Neural crest cell (in vitro differentiated cells): ENCODE measurements at regions not wholly inside any gene's neighbourhood (a gene's known extent, or its start where the extent isn't known, plus 50 kb on each side); places are given as distances from the start of the nearest gene placed in this dataset.

Experiments used
- DNase-seq: peaks from one replicate; pipeline ENCODE4 v3.0.0; 2021; ENCODE audit warnings: low read depth, mixed read lengths, low spot score
- H3K27ac Mint-ChIP-seq: one replicate; pipeline ENCODE4 v1.8.0; 2021; ENCODE audit warnings: mild to moderate bottlenecking, mixed read lengths; ENCODE audit not compliant: unreplicated experiment
- H3K27me3 Mint-ChIP-seq: 2 replicates; pipeline ENCODE4 v1.8.0; 2021; ENCODE audit warnings: low read depth, mild to moderate bottlenecking, mixed read lengths
- H3K36me3 Mint-ChIP-seq: 2 replicates; pipeline ENCODE4 v1.8.0; 2021; ENCODE audit warnings: low read depth, mild to moderate bottlenecking, mixed read lengths
- H3K4me1 Mint-ChIP-seq: 2 replicates; pipeline ENCODE4 v1.8.0; 2021; ENCODE audit warnings: mixed read lengths
- H3K4me3 Mint-ChIP-seq: one replicate; pipeline ENCODE4 v1.8.0; 2021; ENCODE audit warnings: mild to moderate bottlenecking, mixed read lengths
- H3K9me3 Mint-ChIP-seq: 2 replicates; pipeline ENCODE4 v1.8.0; 2021; ENCODE audit warnings: mixed read lengths
- CTCF ChIP-seq: fragments of 200-600 bp; sonication (generic); conservative IDR thresholded peaks from 2 replicates; pipeline ENCODE4 v1.5.0; 2021; ENCODE audit warnings: antibody characterized with exemption, mild to moderate bottlenecking

- H3K4me1 Mint-ChIP-seq = peaks cover 10% of the 10 kb centered on the region
- no peaks in the 10 kb centered on the region for H3K36me3 Mint-ChIP-seq
- H3K27ac Mint-ChIP-seq = no peak overlapping the region
- H3K9me3 Mint-ChIP-seq = no peaks in the 10 kb centered on the region
- no peaks in the 10 kb centered on the region for H3K27me3 Mint-ChIP-seq
- H3K4me3 Mint-ChIP-seq = no peak overlapping the region
- no peak for DNase-seq
- TF ChIP-seq CTCF = no peak
Observed at GRCh38 chr2:173681881-173682650, 283.1 kb downstream of the SP3 start.

- no peak for DNase-seq
- H3K4me3 Mint-ChIP-seq = no peak overlapping the region
- no peaks in the 10 kb centered on the region for H3K9me3 Mint-ChIP-seq
- H3K4me1 Mint-ChIP-seq = peaks cover 10% of the 10 kb centered on the region
- no peaks in the 10 kb centered on the region for H3K27me3 Mint-ChIP-seq
- H3K36me3 Mint-ChIP-seq = no peaks in the 10 kb centered on the region
- no peak for TF ChIP-seq CTCF
- no peak overlapping the region for H3K27ac Mint-ChIP-seq
Observed at GRCh38 chr2:173684896-173685459, 280.2 kb downstream of the SP3 start.

GRCh38 chr2:173690349-173690748, 274.8 kb downstream of the SP3 start:
- H3K27ac Mint-ChIP-seq = no peak overlapping the region
- DNase-seq = no peak
- peaks cover 8% of the 10 kb centered on the region for H3K9me3 Mint-ChIP-seq
- no peak overlapping the region for H3K4me3 Mint-ChIP-seq
- H3K27me3 Mint-ChIP-seq = no peaks in the 10 kb centered on the region
- H3K36me3 Mint-ChIP-seq = no peaks in the 10 kb centered on the region
- no peak for TF ChIP-seq CTCF
- peaks cover 4% of the 10 kb centered on the region for H3K4me1 Mint-ChIP-seq

GRCh38 chr2:173692068-173692467, 273.1 kb downstream of the SP3 start:
- Mint-ChIP-seq H3K27me3 (no peaks in the 10 kb centered on the region), H3K27ac (no peak overlapping the region), H3K9me3 (peaks cover 9% of the 10 kb centered on the region), H3K36me3 (no peaks in the 10 kb centered on the region), H3K4me3 (no peak overlapping the region), H3K4me1 (peaks cover 4% of the 10 kb centered on the region)
- no peak for TF ChIP-seq CTCF
- DNase-seq = no peak

GRCh38 chr2:173693044-173693589, 272.1 kb downstream of the SP3 start:
- no peak for DNase-seq
- no peak overlapping the region for H3K27ac Mint-ChIP-seq

More at GRCh38 chr2:173693044-173693589, 272.1 kb downstream of the SP3 start:
- Mint-ChIP-seq H3K9me3 (peaks cover 9% of the 10 kb centered on the region), H3K36me3 (no peaks in the 10 kb centered on the region), H3K4me3 (no peak overlapping the region), H3K4me1 (peaks cover 4% of the 10 kb centered on the region), H3K27me3 (no peaks in the 10 kb centered on the region)
- no peak for TF ChIP-seq CTCF
